PC-9 (cell line): ENCODE measurements at regions not wholly inside any gene's neighbourhood (a gene's known extent, or its start where the extent isn't known, plus 50 kb on each side); places are given as distances from the start of the nearest gene placed in this dataset.
A peak's percentile ranks its signal among the peaks of the same experiment; 100 is the strongest.

Experiments
- BruUV-seq: library from RNA; stranded (reverse); fragments of 400-500 nt; replicated peaks from 2 replicates; lab custom pipeline; 2021; lab: Mats Ljungman, UMichigan
- CTCF ChIA-PET: fragments of 300-600 bp; sonication (Branson Sonifier 250); formaldehyde crosslinking; loops from one replicate; lab custom pipeline; 2022; ENCODE audit warnings: antibody characterized with exemption; lab: Charles Lee
- POLR2A ChIA-PET: fragments of 300-600 bp; sonication (Branson Sonifier 250); formaldehyde crosslinking; loops from one replicate; lab custom pipeline; 2022; ENCODE audit warnings: antibody characterized with exemption; ENCODE audit not compliant: unreplicated experiment; lab: Charles Lee
- DNase-seq, 2 experiments: peaks; one replicate each; pipeline versions ENCODE4 v3.0.0 to v3.0.0-alpha.2; 2015 to 2022; ENCODE audit warnings: mixed read lengths in 1 of 2
- H2AFZ ChIP-seq: fragments of 200-600 bp; sonication (generic); 2 replicates; pipeline ENCODE4 v1.8.1; 2017; ENCODE audit warnings: antibody characterized with exemption
- H3F3A ChIP-seq: fragments of 200-600 bp; sonication (generic); 2 replicates; pipeline ENCODE4 v1.8.1; 2017; ENCODE audit warnings: antibody characterized with exemption, mild to moderate bottlenecking, low read depth; ENCODE audit not compliant: insufficient read depth
- H3K27ac ChIP-seq: fragments of 200-600 bp; sonication (generic); 2 replicates; pipeline ENCODE4 v1.6.1; 2016; ENCODE audit warnings: mixed run types
- H3K27me3 ChIP-seq: fragments of 200-600 bp; sonication (generic); 2 replicates; pipeline ENCODE4 v1.6.1; 2016; ENCODE audit warnings: low read depth, mixed run types; ENCODE audit not compliant: insufficient read depth
- H3K36me3 ChIP-seq: fragments of 200-600 bp; sonication (generic); 2 replicates; pipeline ENCODE4 v1.6.1; 2016; ENCODE audit warnings: low read depth, mixed run types
- H3K4me1 ChIP-seq: fragments of 200-600 bp; sonication (generic); replicated peaks from 2 replicates; pipeline ENCODE4 v1.6.1; 2016; ENCODE audit warnings: mixed run types; ENCODE audit not compliant: insufficient read depth
- H3K4me2 ChIP-seq: fragments of 200-600 bp; sonication (generic); 2 replicates; pipeline ENCODE4 v1.6.1; 2017; ENCODE audit warnings: mixed run types
- H3K4me3 ChIP-seq: fragments of 200-600 bp; sonication (generic); 2 replicates; pipeline ENCODE4 v1.6.1; 2016; ENCODE audit warnings: mixed run types
- H3K79me2 ChIP-seq: fragments of 200-600 bp; sonication (generic); 2 replicates; pipeline ENCODE4 v1.6.1; 2017; ENCODE audit warnings: low read depth, mixed run types
- H3K9me2 ChIP-seq: fragments of 200-600 bp; sonication (generic); 2 replicates; pipeline ENCODE4 v1.8.1; 2017; ENCODE audit warnings: mild to moderate bottlenecking; ENCODE audit not compliant: insufficient read depth
- H3K9me3 ChIP-seq: fragments of 200-600 bp; sonication (generic); 2 replicates; pipeline ENCODE4 v1.8.1; 2016; ENCODE audit warnings: low read depth; ENCODE audit not compliant: insufficient read depth
- H4K20me1 ChIP-seq: fragments of 200-600 bp; sonication (generic); 2 replicates; pipeline ENCODE4 v1.8.1; 2017; ENCODE audit not compliant: insufficient read depth
- EZH2 ChIP-seq: fragments of 200-600 bp; sonication (generic); IDR thresholded peaks from 2 replicates; pipeline ENCODE4 v1.8.0; 2017; ENCODE audit warnings: antibody characterized with exemption, low read depth
- intact Hi-C: fragments of 100-400 bp; cut with micrococcal nuclease; formaldehyde crosslinking; loops from one replicate; pipeline ENCODE4 v1.10.0; 2022; ENCODE audit not compliant: unreplicated experiment
- TF ChIP-seq, protein P1 (sequence below): fragments of 200-600 bp; sonication (generic); conservative IDR thresholded peaks from 2 replicates; pipeline ENCODE4 v1.6.1; 2017; ENCODE audit warnings: mixed run types, antibody characterized with exemption, mild to moderate bottlenecking, moderate library complexity

DNA sequence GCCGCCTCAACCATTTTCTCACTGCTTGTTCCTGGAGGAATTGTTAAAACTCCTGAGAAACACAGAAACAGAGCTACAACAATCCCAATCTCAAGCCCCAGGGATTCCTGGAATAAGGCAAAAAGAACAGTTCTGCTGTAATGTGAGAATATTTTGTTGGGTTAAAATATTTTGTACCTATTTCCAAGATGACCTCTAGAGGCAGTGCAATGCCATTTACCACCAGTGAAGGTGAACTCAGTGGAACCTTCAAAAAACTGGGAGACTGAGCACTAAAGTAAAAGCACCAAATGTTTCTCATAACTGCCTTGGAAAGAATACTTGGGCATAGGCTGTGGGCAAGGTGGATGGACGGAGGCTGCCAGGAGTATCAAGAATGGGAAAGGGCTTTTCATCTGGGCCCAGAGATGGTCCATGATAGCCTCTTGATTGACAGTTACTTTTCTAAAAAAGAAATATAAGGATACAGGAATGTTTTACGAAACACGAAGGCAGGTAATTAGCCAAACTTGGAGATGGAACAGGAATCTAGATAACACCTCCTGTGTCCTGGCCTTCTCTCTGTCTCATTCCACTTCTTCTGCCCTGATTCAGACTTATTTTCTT lies 334.0 kb upstream of the FLRT2 start:
- no peak for DNase-seq
- H3F3A ChIP-seq: no peaks in the 10 kb centered on the region
- intact Hi-C loops: no loop called here
- H3K36me3 ChIP-seq: no peaks in the 10 kb centered on the region
- no peak overlapping the region for H3K4me2 ChIP-seq
- H3K27me3 ChIP-seq: no peaks in the 10 kb centered on the region
- no peaks in the 10 kb centered on the region for H3K79me2 ChIP-seq
- TF ChIP-seq, protein P1, sequence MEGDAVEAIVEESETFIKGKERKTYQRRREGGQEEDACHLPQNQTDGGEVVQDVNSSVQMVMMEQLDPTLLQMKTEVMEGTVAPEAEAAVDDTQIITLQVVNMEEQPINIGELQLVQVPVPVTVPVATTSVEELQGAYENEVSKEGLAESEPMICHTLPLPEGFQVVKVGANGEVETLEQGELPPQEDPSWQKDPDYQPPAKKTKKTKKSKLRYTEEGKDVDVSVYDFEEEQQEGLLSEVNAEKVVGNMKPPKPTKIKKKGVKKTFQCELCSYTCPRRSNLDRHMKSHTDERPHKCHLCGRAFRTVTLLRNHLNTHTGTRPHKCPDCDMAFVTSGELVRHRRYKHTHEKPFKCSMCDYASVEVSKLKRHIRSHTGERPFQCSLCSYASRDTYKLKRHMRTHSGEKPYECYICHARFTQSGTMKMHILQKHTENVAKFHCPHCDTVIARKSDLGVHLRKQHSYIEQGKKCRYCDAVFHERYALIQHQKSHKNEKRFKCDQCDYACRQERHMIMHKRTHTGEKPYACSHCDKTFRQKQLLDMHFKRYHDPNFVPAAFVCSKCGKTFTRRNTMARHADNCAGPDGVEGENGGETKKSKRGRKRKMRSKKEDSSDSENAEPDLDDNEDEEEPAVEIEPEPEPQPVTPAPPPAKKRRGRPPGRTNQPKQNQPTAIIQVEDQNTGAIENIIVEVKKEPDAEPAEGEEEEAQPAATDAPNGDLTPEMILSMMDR: peak; percentile 48; the same call in 1 of the 2 replicates
- TF ChIP-seq EZH2: no peak
- ChIA-PET POLR2A (no interaction called here), CTCF (no interaction called here)
- H3K9me2 ChIP-seq: no peaks in the 10 kb centered on the region
- H2AFZ ChIP-seq: no peak overlapping the region
- no TSS peak for BruUV-seq
- no peaks in the 10 kb centered on the region for H3K4me1 ChIP-seq
- H3K27ac ChIP-seq: no peak overlapping the region
- H3K4me3 ChIP-seq: no peak overlapping the region
- no peaks in the 10 kb centered on the region for H4K20me1 ChIP-seq
- no peaks in the 10 kb centered on the region for H3K9me3 ChIP-seq

DNA sequence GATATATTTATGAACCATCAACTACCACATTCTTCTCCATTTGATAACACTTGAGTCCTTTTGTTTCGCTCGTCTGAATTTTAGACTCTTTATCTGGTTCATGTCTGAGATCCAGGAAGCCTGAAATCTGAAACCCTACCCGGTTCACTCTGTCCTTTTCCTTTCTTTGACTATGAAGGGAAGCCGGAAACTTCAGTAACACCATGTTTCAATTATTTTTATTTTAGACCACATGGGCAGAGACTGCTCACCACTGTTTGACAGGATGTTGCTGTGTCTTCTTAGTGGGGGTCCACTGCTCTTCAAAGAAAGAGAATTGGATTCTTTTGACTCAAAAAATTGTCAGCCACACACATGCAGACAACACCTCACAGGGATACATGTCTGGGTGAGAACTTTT lies 331.9 kb upstream of the FLRT2 start:
- Histone ChIP-seq H3K4me2 (no peak overlapping the region), H3K36me3 (no peaks in the 10 kb centered on the region), H3K79me2 (no peaks in the 10 kb centered on the region), H4K20me1 (no peaks in the 10 kb centered on the region), H2AFZ (no peak overlapping the region), H3K4me1 (no peaks in the 10 kb centered on the region), H3K4me3 (no peak overlapping the region), H3K27me3 (no peaks in the 10 kb centered on the region), H3K9me2 (no peaks in the 10 kb centered on the region), H3F3A (no peaks in the 10 kb centered on the region), H3K9me3 (no peaks in the 10 kb centered on the region), H3K27ac (no peak overlapping the region)
- ChIA-PET POLR2A (no interaction called here), CTCF (no interaction called here)
- no peak for DNase-seq
- intact Hi-C loops: no loop called here
- TF ChIP-seq, protein P1: no peak
- TF ChIP-seq EZH2: no peak
- BruUV-seq: no TSS peak

DNA sequence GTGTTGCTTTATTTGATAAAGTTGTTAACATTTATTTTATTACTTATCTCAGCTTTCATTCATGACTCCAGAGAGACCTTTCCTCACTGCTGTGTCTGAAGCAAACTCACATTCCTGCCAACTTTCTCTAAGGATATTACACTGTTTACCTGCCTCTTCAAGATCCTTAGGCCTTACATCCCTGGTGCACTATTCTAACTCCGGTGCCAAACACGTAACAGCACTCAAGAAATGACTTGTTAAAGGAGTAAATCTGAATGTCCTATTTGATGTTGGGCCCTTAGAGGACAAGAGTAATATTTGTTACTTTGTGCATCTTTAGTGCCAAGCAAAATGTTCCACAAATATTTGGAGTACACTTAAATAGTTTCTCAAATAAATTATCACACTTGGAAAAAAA lies 324.1 kb upstream of the FLRT2 start:
- DNase-seq: no peak
- Histone ChIP-seq H3K9me3 (no peaks in the 10 kb centered on the region), H3F3A (no peaks in the 10 kb centered on the region), H4K20me1 (no peaks in the 10 kb centered on the region), H3K27ac (no peak overlapping the region), H3K4me3 (no peak overlapping the region), H3K4me2 (no peak overlapping the region), H3K4me1 (no peaks in the 10 kb centered on the region), H2AFZ (no peak overlapping the region), H3K9me2 (no peaks in the 10 kb centered on the region), H3K36me3 (no peaks in the 10 kb centered on the region), H3K27me3 (no peaks in the 10 kb centered on the region), H3K79me2 (no peaks in the 10 kb centered on the region)
- ChIA-PET CTCF (no interaction called here), POLR2A (no interaction called here)
- TF ChIP-seq, protein P1: no peak
- no peak for TF ChIP-seq EZH2
- no TSS peak for BruUV-seq
- intact Hi-C loops: no loop called here
